Astrocyte of the cerebellum (primary cell): ENCODE measurements at regions not wholly inside any gene's neighbourhood (a gene's known extent, or its start where the extent isn't known, plus 50 kb on each side); places are given as distances from the start of the nearest gene placed in this dataset.

Experiments used
- DNase-seq: peaks from one replicate; pipeline ENCODE4 v3.0.0-alpha.2; 2011; ENCODE audit warnings: low read depth
- H3K4me3 ChIP-seq: 2 replicates; pipeline ENCODE4 v1.5.1; 2011; ENCODE audit warnings: mild to moderate bottlenecking, low read depth, low read length, moderate library complexity
- CTCF ChIP-seq: IDR thresholded peaks from 2 replicates; pipeline ENCODE4 v1.5.1; 2012; ENCODE audit warnings: low read length, low read depth, moderate library complexity, mild to moderate bottlenecking; ENCODE audit errors: missing control alignments
- in situ Hi-C: cut with HindIII; loops from 2 replicates; pipeline ENCODE4 v1.10.0; 2017; ENCODE audit warnings: low sequenced_read_pairs

- in situ Hi-C loops, result no loop called here
These were observed 233.6 kb downstream of the KTN1 start for GRCh38 chr14:55813630-55814029.

GRCh38 chr14:55814064-55814463, 234.1 kb downstream of the KTN1 start:
- no peak for TF ChIP-seq CTCF
- no peak overlapping the region for H3K4me3 ChIP-seq
- no peak for DNase-seq
- in situ Hi-C loops, result no loop called here

More at GRCh38 chr14:55813630-55814029, 233.6 kb downstream of the KTN1 start:
- DNase-seq, result no peak
- H3K4me3 ChIP-seq, result no peak overlapping the region
- no peak for TF ChIP-seq CTCF

DNA sequence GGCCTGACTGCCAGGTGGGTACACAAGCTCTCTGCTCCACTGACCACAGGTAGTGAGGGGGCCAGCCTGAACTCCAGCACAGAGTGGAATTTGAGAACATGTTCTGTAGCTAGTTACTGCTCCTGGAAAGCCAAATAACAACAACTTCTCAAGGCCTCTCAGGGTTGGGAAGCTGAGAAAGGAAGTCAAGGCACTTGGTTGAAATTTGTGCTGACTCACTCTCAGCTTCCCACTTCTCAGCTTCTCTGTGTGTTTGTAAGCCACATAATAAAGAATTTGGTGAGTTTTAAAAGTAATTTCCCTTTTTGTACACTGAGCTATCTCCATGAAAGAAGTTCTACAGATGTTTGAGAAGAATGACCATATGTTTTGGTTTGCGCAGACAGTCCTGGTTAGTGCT, 234.9 kb downstream of the KTN1 start:
- no peak for TF ChIP-seq CTCF

DNA sequence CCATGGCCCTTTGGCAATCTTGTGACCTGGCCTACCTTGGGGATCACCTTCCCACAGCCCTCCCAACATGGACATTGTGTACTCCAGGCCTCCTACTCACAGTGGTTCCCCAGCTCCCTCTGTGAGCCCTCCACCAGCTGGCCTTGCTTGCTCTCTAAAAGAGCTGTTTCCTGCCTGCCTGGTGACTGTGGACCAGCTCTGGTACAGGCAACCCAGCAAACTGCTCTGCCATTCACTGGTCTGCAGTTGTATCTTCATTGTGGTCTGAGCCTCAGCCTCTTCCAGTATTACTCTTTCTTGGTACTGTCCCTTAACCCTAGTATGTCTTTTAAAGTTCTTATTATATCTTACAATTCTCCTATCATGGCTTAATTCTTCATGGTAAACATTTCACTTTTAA, 236.2 kb downstream of the KTN1 start:
- in situ Hi-C loops, result no loop called here
- DNase-seq, result no peak
- H3K4me3 ChIP-seq, result no peak overlapping the region
- no peak for TF ChIP-seq CTCF

More for the DNA sequence above, 234.9 kb downstream of the KTN1 start:
- no peak overlapping the region for H3K4me3 ChIP-seq
- DNase-seq, result no peak
- in situ Hi-C loops, result no loop called here

DNA sequence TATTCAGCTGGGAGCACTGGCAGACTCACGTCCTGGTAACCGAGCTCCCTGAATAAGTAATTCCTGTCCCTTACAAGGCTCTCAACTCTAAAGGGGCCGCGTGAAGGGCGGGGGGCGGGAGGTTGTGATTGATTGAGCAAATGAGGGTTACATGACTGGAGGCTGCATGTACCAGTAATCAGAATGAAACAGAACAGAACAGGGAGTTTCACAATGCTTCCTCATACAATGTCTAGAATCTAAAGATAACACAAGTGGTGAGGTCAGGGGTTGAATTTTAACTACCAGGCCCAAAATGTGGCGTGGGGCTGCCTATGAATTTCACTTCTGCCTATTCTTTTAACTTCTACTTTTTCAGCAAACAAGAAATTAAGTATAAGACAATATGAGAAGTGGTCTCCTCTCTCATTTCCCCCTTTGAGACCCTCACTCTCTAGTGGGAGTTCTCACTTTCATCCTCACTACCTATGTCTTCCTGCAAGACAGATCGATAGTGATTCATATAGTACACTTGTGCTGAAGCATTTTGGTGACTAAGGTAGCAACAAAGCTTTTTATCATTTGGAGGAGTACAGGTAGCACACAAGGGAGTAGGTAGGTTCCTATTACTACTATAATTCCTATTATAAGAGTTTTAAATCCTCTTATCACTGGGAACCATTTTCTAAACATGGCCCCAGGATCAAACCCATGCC, 239.8 kb downstream of the KTN1 start:
- TF ChIP-seq CTCF, result no peak
- no peak overlapping the region for H3K4me3 ChIP-seq
- no peak for DNase-seq
- in situ Hi-C loops, result no loop called here

DNA sequence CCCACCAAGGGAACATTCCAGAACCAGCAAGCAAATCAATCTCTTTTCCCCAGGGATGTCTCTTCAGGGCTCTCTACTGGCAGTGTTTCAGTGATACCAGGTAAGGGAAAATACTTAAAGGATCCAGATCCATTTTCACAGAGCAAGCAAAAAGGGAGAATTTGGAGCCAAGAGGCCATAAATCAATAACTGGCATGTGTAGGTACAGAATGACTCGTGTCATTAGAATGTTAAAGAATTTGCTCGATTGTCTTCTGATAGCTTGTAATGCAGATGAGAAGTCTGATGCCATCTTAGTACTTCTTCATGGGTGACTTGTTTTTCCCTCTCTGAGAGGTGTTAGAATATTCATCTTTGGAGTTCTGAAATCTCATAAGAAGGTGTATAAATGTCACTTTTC, 242.9 kb downstream of the KTN1 start:
- DNase-seq, result no peak
- H3K4me3 ChIP-seq, result no peak overlapping the region
- in situ Hi-C loops, result no loop called here
- TF ChIP-seq CTCF, result no peak
